ENCODE measurements at regions not wholly inside any gene's neighbourhood (a gene's known extent, or its start where the extent isn't known, plus 50 kb on each side); places are given as distances from the start of the nearest gene placed in this dataset.

- TF ChIP-seq POLR2AphosphoS5 (IDR thresholded peaks at IDR 0.05; ENCODE audit: low read depth, low read length) (no peak), POLR2A (IDR thresholded peaks at IDR 0.05; ENCODE audit: low read depth, low read length) (no peak)
These were observed 348.5 kb downstream of the MID1IP1 start for GRCh38 chrX:39149761-39150160.

Measured in GM12892 (cell line).